ENCODE measurements at regions not wholly inside any gene's neighbourhood (a gene's known extent, or its start where the extent isn't known, plus 50 kb on each side); places are given as distances from the start of the nearest gene placed in this dataset.

DNA sequence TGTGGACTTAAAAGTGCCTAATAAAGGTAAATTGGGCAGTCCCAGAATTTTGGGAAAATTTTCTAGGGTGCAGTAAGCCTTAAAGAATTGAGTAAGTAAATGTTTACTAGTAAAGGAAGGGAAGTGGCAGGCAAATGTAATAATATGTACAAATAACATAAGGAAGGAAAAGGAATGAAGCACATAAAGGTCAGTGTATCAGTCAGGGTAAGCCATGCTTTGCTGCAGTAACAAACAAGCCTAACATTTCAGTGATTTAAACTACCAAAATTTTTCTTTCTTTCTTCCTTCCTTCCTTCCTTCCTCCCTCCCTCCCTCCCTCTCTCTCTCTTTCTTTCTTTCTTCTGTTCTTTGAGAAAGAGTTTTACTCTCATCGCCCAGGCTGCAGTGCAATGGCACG lies 117.5 kb downstream of the HAO1 start:
- Histone ChIP-seq H3K4me1 (ENCODE audit: control insufficient read depth, insufficient read depth, low read length) (no peaks in the 10 kb centered on the region), H3K4me3 (ENCODE audit: low read length) (no peak overlapping the region), H3K9me3 (ENCODE audit: control insufficient read depth, low read length) (no peaks in the 10 kb centered on the region), H3K27ac (ENCODE audit: low read length) (no peak overlapping the region), H3K27me3 (ENCODE audit: control insufficient read depth, insufficient read depth) (no peaks in the 10 kb centered on the region)
- 96% methylated on average over 2 of the region's 2 CpGs for WGBS
- ATAC-seq: no peak
- intact Hi-C loops (cut with DNase I): no loop called here
- no peak for DNase-seq

DNA sequence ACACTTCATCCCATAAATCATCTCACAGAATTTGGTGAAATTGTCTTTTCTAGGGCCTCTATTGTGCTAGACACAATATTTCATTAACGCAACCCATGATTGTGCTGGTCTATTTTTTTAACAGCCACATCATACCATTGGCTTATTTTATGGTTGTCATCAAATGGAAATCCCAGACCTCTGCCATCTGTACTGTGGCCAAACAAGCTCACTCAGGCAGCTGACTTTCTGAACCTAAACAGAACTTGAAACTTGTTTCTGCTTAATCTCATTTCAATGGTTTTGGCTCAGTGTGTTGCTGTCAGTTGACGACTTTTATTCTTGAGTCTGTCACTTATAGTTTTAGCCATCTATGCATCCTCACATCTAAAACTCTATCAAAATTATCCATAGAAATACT lies 111.8 kb downstream of the HAO1 start:
- no peaks in the 10 kb centered on the region for H3K4me1 ChIP-seq (ENCODE audit: control insufficient read depth, insufficient read depth, low read length)
- peak in 1 of 3 donors; percentile 15 for DNase-seq
- 53% methylated on average over 2 of the region's 2 CpGs for WGBS
- peak in 1 of 2 donors; percentile 73 for ATAC-seq
- H3K27me3 ChIP-seq (ENCODE audit: control insufficient read depth, insufficient read depth): no peaks in the 10 kb centered on the region
- H3K27ac ChIP-seq (ENCODE audit: low read length): no peak overlapping the region
- H3K9me3 ChIP-seq (ENCODE audit: control insufficient read depth, low read length): no peaks in the 10 kb centered on the region
- no peak overlapping the region for H3K4me3 ChIP-seq (ENCODE audit: low read length)
- intact Hi-C loops (cut with DNase I): no loop called here

DNA sequence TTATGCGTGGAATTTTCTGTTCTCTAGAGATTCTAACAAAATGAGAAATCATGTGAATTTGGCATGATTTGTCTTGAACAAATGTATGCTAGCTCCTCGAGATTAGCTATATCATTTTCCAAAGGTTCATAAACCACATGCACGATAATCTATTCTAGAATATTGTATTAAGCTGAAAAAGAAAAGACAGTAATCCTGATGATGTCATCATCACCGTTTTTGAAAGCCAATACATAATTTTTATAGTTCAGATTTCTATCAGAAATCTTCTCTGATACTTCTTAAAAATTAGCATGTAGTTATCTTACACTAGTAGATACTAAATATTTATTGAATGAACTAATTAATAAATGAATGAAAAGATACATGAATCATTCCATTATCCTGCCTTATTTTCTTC lies 111.2 kb downstream of the HAO1 start:
- WGBS: 58% methylated on average over 4 of the region's 4 CpGs
- no peak for ATAC-seq
- intact Hi-C loops (cut with DNase I): no loop called here
- Histone ChIP-seq H3K9me3 (ENCODE audit: control insufficient read depth, low read length) (no peaks in the 10 kb centered on the region), H3K4me3 (ENCODE audit: low read length) (no peak overlapping the region), H3K4me1 (ENCODE audit: control insufficient read depth, insufficient read depth, low read length) (no peaks in the 10 kb centered on the region), H3K27ac (ENCODE audit: low read length) (no peak overlapping the region), H3K27me3 (ENCODE audit: control insufficient read depth, insufficient read depth) (no peaks in the 10 kb centered on the region)
- no peak for DNase-seq

DNA sequence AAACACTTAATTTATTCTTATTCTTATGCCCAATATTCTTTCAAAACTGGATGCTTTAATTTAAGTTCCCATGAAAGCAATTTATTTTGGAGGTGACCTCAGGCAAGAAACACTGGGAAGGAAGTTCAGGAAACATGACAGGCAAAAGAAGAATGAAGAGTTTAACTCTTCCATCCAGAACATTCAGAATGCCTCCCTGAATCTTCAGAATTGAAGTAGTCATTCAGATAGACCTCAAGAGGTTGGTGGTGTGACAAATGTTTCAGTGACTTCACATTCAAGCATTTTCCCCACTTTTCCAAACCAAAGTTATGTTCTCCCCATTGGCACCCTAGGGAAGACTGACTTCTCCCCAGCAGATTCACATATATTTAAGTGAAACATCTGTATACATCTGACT lies 110.5 kb downstream of the HAO1 start:
- Histone ChIP-seq H3K27ac (ENCODE audit: low read length) (no peak overlapping the region), H3K4me3 (ENCODE audit: low read length) (no peak overlapping the region), H3K9me3 (ENCODE audit: control insufficient read depth, low read length) (no peaks in the 10 kb centered on the region), H3K27me3 (ENCODE audit: control insufficient read depth, insufficient read depth) (no peaks in the 10 kb centered on the region), H3K4me1 (ENCODE audit: control insufficient read depth, insufficient read depth, low read length) (no peaks in the 10 kb centered on the region)
- ATAC-seq (no peak), DNase-seq (no peak)
- intact Hi-C loops (cut with DNase I): no loop called here

Small RNA genes lying in the stretch of these regions (microRNA-seq; reads per million reads assigned to microRNA genes)
- 0 reads per million in 2 donors for gene MIR8062

Measured in right cardiac atrium (tissue), 5 donors.